ENCODE measurements at regions not wholly inside any gene's neighbourhood (a gene's known extent, or its start where the extent isn't known, plus 50 kb on each side); places are given as distances from the start of the nearest gene placed in this dataset.
"Not testable (repeated sequence)": the region's sequence is repeated elsewhere in the genome, so short reads cannot be mapped to it uniquely, and the experiment has no call there.

DNA sequence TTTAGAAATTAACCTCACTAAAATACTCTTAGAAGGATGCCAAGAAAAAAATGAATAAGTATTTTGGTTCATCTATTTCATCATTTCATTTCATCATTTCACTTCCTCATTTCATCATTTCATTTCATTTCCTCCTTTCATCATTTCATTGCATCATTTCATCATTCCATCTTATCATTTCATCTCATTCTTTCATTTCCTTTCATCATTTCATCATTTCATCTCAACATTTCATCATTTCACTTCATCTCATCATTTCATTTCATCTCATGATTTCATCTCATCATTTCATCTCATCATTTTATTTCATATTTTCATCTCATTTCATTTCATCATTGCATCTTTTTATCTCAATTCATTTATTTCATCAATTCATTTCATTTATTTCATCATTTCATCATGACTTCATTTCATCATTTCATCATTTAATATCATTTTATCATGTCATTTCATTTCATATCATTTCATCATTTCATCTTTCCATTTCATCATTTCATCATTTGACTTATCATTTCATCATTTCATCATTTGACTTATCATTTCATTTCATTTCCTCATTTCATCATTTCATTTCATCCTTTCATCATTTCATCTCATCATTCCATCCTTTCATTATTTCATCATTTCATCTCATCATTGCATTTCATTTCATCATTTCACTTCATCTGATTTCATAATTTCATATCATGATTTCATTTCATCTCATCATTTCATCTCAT, 129.9 kb downstream of the ZNF92 start:
- no peaks in the 10 kb centered on the region for H3K36me3 ChIP-seq
- H3K9me3 ChIP-seq: no peaks in the 10 kb centered on the region
- H3K27me3 ChIP-seq: peaks cover 5% of the 10 kb centered on the region
- H3K27ac ChIP-seq: no peak overlapping the region
- intact Hi-C loops (cut with DNase I; ENCODE audit: low total_unique reads): no loop called here
- in situ Hi-C loops (cut with MboI; ENCODE audit: low pct_ligation_motif_present in 1 of 4, low pct_unique_long_range_greater_than_20kb in 1 of 4, low sequenced_read_pairs in 3 of 4): no loop called here
- H3K4me3 ChIP-seq: no peak overlapping the region
- DNase-seq: no peak
- no peaks in the 10 kb centered on the region for H3K4me1 ChIP-seq
- TF ChIP-seq EP300 (IDR thresholded peaks at IDR 0.05; ENCODE audit: low read depth) (no peak), POLR2AphosphoS5 (IDR thresholded peaks at IDR 0.05) (no peak), POLR2A (IDR thresholded peaks at IDR 0.05) (no peak), CTCF (IDR thresholded peaks at IDR 0.05) (no peak)

GRCh38 chr7:65504504-65505319, 131.1 kb downstream of the ZNF92 start:
- peaks cover 13% of the 10 kb centered on the region for H3K27me3 ChIP-seq
- H3K36me3 ChIP-seq; H3K9me3 ChIP-seq; DNase-seq; H3K4me3 ChIP-seq; H3K4me1 ChIP-seq; in situ Hi-C loops (cut with MboI; ENCODE audit: low pct_ligation_motif_present in 1 of 4, low pct_unique_long_range_greater_than_20kb in 1 of 4, low sequenced_read_pairs in 3 of 4); intact Hi-C loops (cut with DNase I; ENCODE audit: low total_unique reads); H3K27ac ChIP-seq: not testable (repeated sequence)
- 81 to 82% methylated on average over 1 of the region's 1 CpG for WGBS, 2 donors (ENCODE audit: low coverage in 1 of 2)

DNA sequence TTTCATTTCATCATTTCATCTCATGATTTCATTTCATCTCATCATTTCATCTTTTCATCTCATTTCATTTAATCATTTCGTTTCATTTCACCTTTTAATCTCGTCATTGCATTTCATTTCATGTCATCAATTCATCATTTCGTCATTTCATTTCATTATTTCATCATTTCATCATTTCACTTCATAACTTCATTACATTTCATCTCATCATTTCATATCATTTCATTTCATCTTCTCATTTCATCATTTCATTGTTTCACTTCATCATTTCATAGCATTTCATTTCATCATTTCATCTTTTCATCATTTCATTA, 131.6 kb downstream of the ZNF92 start:
- in situ Hi-C loops (cut with MboI; ENCODE audit: low pct_ligation_motif_present in 1 of 4, low pct_unique_long_range_greater_than_20kb in 1 of 4, low sequenced_read_pairs in 3 of 4); H3K36me3 ChIP-seq; intact Hi-C loops (cut with DNase I; ENCODE audit: low total_unique reads); H3K27ac ChIP-seq; DNase-seq; H3K4me3 ChIP-seq; H3K9me3 ChIP-seq: not testable (repeated sequence)
- H3K27me3 ChIP-seq: peaks cover 19% of the 10 kb centered on the region
- WGBS, 2 donors (ENCODE audit: low coverage in 1 of 2): 52 to 74% methylated on average over 3 of the region's 3 CpGs
- H3K4me1 ChIP-seq: peaks cover 0 to 14% (median 7%) of the 10 kb centered on the region in 4 donors

DNA sequence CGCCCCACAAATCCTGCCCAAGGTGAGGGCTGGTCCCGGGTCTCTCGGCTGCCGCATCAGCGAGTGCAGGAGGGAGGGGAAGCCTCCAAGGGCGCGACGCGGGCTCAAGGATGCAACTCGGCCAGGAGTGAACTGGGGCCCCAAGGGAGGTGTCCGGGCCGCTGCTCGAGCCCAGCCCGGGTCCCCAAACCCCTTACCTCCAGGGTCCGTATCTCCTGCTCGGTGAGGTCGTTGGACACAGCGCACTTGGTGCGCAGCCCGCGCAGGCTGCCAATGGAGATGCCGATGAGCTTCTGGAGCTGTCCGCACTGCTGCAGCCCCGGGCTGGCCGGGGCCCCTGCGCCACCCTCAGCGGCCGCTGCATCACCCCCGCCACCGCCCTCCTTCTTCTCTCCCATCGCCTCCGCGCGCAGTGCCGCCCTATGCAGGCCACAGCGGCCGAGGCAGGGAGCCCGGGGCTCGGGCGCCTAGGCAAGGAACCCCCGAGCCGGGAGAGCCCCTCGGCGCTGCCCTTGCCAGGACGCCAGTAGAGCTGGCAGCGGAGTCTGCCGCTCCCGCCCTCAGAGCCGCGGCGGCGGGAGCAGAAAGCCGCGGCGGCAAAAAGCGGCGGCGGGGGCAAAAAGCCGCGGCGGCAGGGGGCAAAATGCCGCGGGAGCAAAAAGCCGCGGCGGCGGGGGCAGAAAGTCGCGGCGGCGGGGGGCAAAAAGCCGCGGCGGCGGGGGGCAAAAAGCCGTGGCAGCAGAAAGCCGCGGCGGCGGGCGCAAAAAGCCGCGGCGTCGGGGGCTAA, 135.1 kb downstream of the ZNF92 start:
- peak overlapping the region; percentile 19 to 69 (median 42) for H3K4me3 ChIP-seq
- in situ Hi-C loops (cut with MboI; ENCODE audit: low pct_ligation_motif_present in 1 of 4, low pct_unique_long_range_greater_than_20kb in 1 of 4, low sequenced_read_pairs in 3 of 4); DNase-seq; H3K27ac ChIP-seq; H3K36me3 ChIP-seq; intact Hi-C loops (cut with DNase I; ENCODE audit: low total_unique reads); H3K9me3 ChIP-seq: not testable (repeated sequence)
- WGBS, 2 donors (ENCODE audit: low coverage in 1 of 2): 1% methylated on average over 43 of the region's 85 CpGs; no CpG with 5 or more reads in 1 of the 2 donors
- peaks cover 35% of the 10 kb centered on the region for H3K27me3 ChIP-seq
- peaks cover 0 to 14% (median 7%) of the 10 kb centered on the region in 4 donors for H3K4me1 ChIP-seq

- no peaks in the 10 kb centered on the region for H3K36me3 ChIP-seq
- peaks cover 0 to 14% (median 7%) of the 10 kb centered on the region in 4 donors for H3K4me1 ChIP-seq
- no peak for DNase-seq
- H3K27me3 ChIP-seq: peaks cover 42% of the 10 kb centered on the region
- in situ Hi-C loops (cut with MboI; ENCODE audit: low pct_ligation_motif_present in 1 of 4, low pct_unique_long_range_greater_than_20kb in 1 of 4, low sequenced_read_pairs in 3 of 4) (no loop called here), intact Hi-C loops (cut with DNase I; ENCODE audit: low total_unique reads) (no loop called here)
- peak overlapping the region; percentile 19 to 69 (median 42) for H3K4me3 ChIP-seq
- 1 to 3% methylated on average over 27 to 84 of the region's 85 CpGs for WGBS, 2 donors (ENCODE audit: low coverage in 1 of 2)
- no peak overlapping the region for H3K27ac ChIP-seq
- TF ChIP-seq EP300 (IDR thresholded peaks at IDR 0.05; ENCODE audit: low read depth) (no peak), CTCF (IDR thresholded peaks at IDR 0.05) (no peak), POLR2A (IDR thresholded peaks at IDR 0.05) (no peak), POLR2AphosphoS5 (IDR thresholded peaks at IDR 0.05) (no peak)
- H3K9me3 ChIP-seq: no peaks in the 10 kb centered on the region
Measured at GRCh38 chr7:65509368-65510186, 135.9 kb downstream of the ZNF92 start.

- H3K4me1 ChIP-seq: peaks cover 0 to 14% (median 7%) of the 10 kb centered on the region in 4 donors
- in situ Hi-C loops (cut with MboI; ENCODE audit: low pct_ligation_motif_present in 1 of 4, low pct_unique_long_range_greater_than_20kb in 1 of 4, low sequenced_read_pairs in 3 of 4); intact Hi-C loops (cut with DNase I; ENCODE audit: low total_unique reads); H3K9me3 ChIP-seq; H3K36me3 ChIP-seq; H3K27ac ChIP-seq; DNase-seq: not testable (repeated sequence)
- H3K4me3 ChIP-seq: peak overlapping the region in 2 of 4 donors; percentile 43 to 69
- WGBS, 2 donors (ENCODE audit: low coverage in 1 of 2): 7 to 15% methylated on average over 1 of the region's 1 CpG
- H3K27me3 ChIP-seq: peaks cover 42% of the 10 kb centered on the region
Measured at GRCh38 chr7:65510187-65510538, 136.5 kb downstream of the ZNF92 start.

DNA sequence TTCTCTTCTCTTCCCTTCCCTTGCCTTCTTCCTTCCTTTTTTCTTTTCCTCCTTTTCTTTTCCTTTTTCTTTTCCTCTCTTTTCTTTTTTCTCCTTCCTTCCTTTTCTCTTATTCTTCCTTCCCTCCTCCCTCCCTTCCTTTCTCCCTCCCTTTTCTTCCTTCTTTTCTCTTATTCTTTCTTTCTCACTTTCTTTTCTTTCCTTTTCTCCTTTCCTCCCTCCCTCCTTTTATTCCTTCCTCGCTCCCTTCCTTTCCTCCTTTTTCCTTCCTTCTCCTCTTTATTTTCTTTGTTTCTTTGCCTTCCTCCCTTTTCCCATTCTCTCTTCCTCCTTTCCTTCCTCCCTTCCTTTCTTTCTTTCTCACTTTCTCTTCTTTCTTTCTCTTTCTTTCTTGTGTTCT, 146.1 kb downstream of the ZNF92 start:
- H3K27ac ChIP-seq; H3K36me3 ChIP-seq; H3K27me3 ChIP-seq; DNase-seq; H3K4me1 ChIP-seq; intact Hi-C loops (cut with DNase I; ENCODE audit: low total_unique reads); H3K9me3 ChIP-seq; H3K4me3 ChIP-seq; in situ Hi-C loops (cut with MboI; ENCODE audit: low pct_ligation_motif_present in 1 of 4, low pct_unique_long_range_greater_than_20kb in 1 of 4, low sequenced_read_pairs in 3 of 4): not testable (repeated sequence)
- WGBS, 2 donors (ENCODE audit: low coverage in 1 of 2): 93% methylated on average over 1 of the region's 1 CpG; no CpG with 5 or more reads in 1 of the 2 donors

Data from transverse colon (tissue), 4 donors.